Endothelial cell of umbilical vein (primary cell): ENCODE measurements at regions not wholly inside any gene's neighbourhood (a gene's known extent, or its start where the extent isn't known, plus 50 kb on each side); places are given as distances from the start of the nearest gene placed in this dataset.
"Not testable (repeated sequence)": the region's sequence is repeated elsewhere in the genome, so short reads cannot be mapped to it uniquely, and the experiment has no call there.

Source experiments
- CTCF ChIP-seq, 2 donors: IDR thresholded peaks; 1 replicate in 1 of 2; 2 replicates in 1 of 2; pipeline ENCODE4 v1.5.1; 2011; ENCODE audit warnings: low read length in 2 of 2, mild to moderate bottlenecking in 2 of 2, moderate library complexity in 2 of 2, control low read depth in 1 of 2, inconsistent platforms in 1 of 2, low read depth in 1 of 2; ENCODE audit not compliant: insufficient read depth in 1 of 2; ENCODE audit errors: extremely low read depth in 1 of 2
- EZH2 ChIP-seq: IDR thresholded peaks from 2 replicates; pipeline ENCODE4 v1.6.1; 2012; ENCODE audit warnings: borderline replicate concordance, low read depth, mild to moderate bottlenecking, moderate library complexity, low read length, inconsistent platforms; ENCODE audit not compliant: severe bottlenecking
- FOS ChIP-seq: IDR thresholded peaks from 2 replicates; pipeline ENCODE4 v1.6.1; 2011; ENCODE audit warnings: mild to moderate bottlenecking, low read length, moderate library complexity, borderline replicate concordance; ENCODE audit not compliant: insufficient read depth
- MYC ChIP-seq: IDR thresholded peaks from one replicate; pipeline ENCODE4 v1.6.1; 2011; ENCODE audit warnings: mild to moderate bottlenecking, low read depth, low read length
- POLR2A ChIP-seq: IDR thresholded peaks from 2 replicates; pipeline ENCODE4 v1.6.1; 2012; ENCODE audit warnings: low read depth, mild to moderate bottlenecking, control low read depth, low read length
- POLR2AphosphoS5 ChIP-seq: IDR thresholded peaks from 2 replicates; pipeline ENCODE4 v1.6.1; 2012; ENCODE audit warnings: low read depth, mild to moderate bottlenecking, control low read depth, low read length, moderate library complexity; ENCODE audit not compliant: insufficient read depth
- TF ChIP-seq, protein P1 (sequence below): IDR thresholded peaks from 2 replicates; pipeline ENCODE4 v1.6.1; 2011; ENCODE audit not compliant: insufficient read depth, insufficient read length

DNA sequence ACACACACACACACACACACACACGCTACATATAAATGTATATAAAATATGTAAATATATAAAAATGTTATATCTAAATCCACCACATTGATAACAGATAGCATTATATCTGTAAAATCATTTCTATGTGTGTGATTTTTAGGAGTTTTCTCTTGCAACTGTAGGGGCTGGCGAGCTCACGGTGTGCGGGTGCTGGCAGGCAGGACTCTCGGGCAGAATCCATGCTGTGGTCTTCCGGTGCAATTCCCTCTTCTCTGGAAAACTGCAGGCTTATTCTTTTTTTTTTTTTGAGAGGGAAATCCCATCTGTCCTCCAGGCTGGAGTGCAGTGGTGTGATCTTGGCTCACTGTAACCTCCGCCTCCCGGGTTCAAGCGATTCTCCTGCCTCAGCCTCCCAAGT, 205.8 kb downstream of the NPIPB11 start:
- TF ChIP-seq CTCF (IDR thresholded peaks at IDR 0.05; ENCODE audit: extremely low read depth in 1 of 2, insufficient read depth in 1 of 2, low read depth in 1 of 2, low read length in 2 of 2); FOS; POLR2A; POLR2AphosphoS5; EZH2; MYC: not testable (repeated sequence)
- TF ChIP-seq, protein P1, sequence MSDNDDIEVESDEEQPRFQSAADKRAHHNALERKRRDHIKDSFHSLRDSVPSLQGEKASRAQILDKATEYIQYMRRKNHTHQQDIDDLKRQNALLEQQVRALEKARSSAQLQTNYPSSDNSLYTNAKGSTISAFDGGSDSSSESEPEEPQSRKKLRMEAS, result not testable (repeated sequence)
